Lower leg skin (tissue), 3 donors: ENCODE measurements at regions not wholly inside any gene's neighbourhood (a gene's known extent, or its start where the extent isn't known, plus 50 kb on each side); places are given as distances from the start of the nearest gene placed in this dataset.

ENCODE experiments used
- CTCF ChIP-seq, 3 donors: fragments of 450-650 bp; IDR thresholded peaks; one replicate each; pipeline ENCODE4 v1.5.1; 2016; ENCODE audit warnings: antibody characterized with exemption in 3 of 3, mild to moderate bottlenecking in 3 of 3, moderate library complexity in 2 of 3
- POLR2A ChIP-seq, 2 donors: fragments of 450-650 bp; IDR thresholded peaks; one replicate each; pipeline ENCODE4 v1.6.1; 2016 to 2017; ENCODE audit warnings: antibody characterized with exemption in 2 of 2, mild to moderate bottlenecking in 1 of 2, moderate library complexity in 1 of 2

GRCh38 chr16:66199189-66199588, 167.3 kb upstream of the CDH5 start:
- no peak for TF ChIP-seq CTCF (IDR thresholded peaks at IDR 0.05)
- no peak for TF ChIP-seq POLR2A (IDR thresholded peaks at IDR 0.05)
